MM.1S (cell line): ENCODE measurements at regions not wholly inside any gene's neighbourhood (a gene's known extent, or its start where the extent isn't known, plus 50 kb on each side); places are given as distances from the start of the nearest gene placed in this dataset.
"Not testable (repeated sequence)": the region's sequence is repeated elsewhere in the genome, so short reads cannot be mapped to it uniquely, and the experiment has no call there.

Experiments used
- DNase-seq: peaks from one replicate; pipeline ENCODE4 v3.0.0-alpha.2; 2015
- H2AFZ ChIP-seq: fragments of 300-600 bp; sonication (generic); 2 replicates; pipeline ENCODE4 v1.6.0; 2016; ENCODE audit warnings: antibody characterized with exemption, low read length
- H3F3A ChIP-seq: fragments of 300-600 bp; sonication (generic); 2 replicates; pipeline ENCODE4 v1.6.1; 2016; ENCODE audit warnings: mild to moderate bottlenecking, antibody characterized with exemption, low read length, moderate library complexity, mixed read lengths; ENCODE audit not compliant: insufficient read depth
- H3K27ac ChIP-seq: fragments of 300-600 bp; sonication (generic); 2 replicates; pipeline ENCODE4 v1.5.1; 2016; ENCODE audit warnings: mild to moderate bottlenecking, low read length
- H3K27me3 ChIP-seq: fragments of 300-600 bp; sonication (generic); replicated peaks from 2 replicates; pipeline ENCODE4 v1.6.0; 2016; ENCODE audit warnings: low read length; ENCODE audit not compliant: insufficient read depth
- H3K36me3 ChIP-seq: fragments of 300-600 bp; sonication (generic); replicated peaks from 2 replicates; pipeline ENCODE4 v1.6.1; 2016; ENCODE audit warnings: mild to moderate bottlenecking, low read length, mixed read lengths; ENCODE audit not compliant: insufficient read depth
- H3K4me1 ChIP-seq: fragments of 300-600 bp; sonication (generic); 2 replicates; pipeline ENCODE4 v1.6.1; 2016; ENCODE audit warnings: low read length, mixed read lengths
- H3K4me2 ChIP-seq: fragments of 300-600 bp; sonication (generic); 2 replicates; pipeline ENCODE4 v1.6.0; 2016; ENCODE audit warnings: low read depth, low read length
- H3K4me3 ChIP-seq: fragments of 300-600 bp; sonication (generic); 2 replicates; pipeline ENCODE4 v1.5.1; 2016; ENCODE audit warnings: low read length, mixed read lengths
- H3K79me2 ChIP-seq: fragments of 300-600 bp; sonication (generic); 2 replicates; pipeline ENCODE4 v1.6.1; 2016; ENCODE audit warnings: mixed run types, low read length, mixed read lengths
- H3K9ac ChIP-seq: fragments of 300-600 bp; sonication (generic); 2 replicates; pipeline ENCODE4 v1.6.1; 2016; ENCODE audit warnings: low read length, mixed read lengths
- H3K9me2 ChIP-seq: fragments of 300-600 bp; sonication (generic); replicated peaks from 2 replicates; pipeline ENCODE4 v1.6.1; 2016; ENCODE audit warnings: mild to moderate bottlenecking, low read length, mixed read lengths; ENCODE audit not compliant: insufficient read depth
- H3K9me3 ChIP-seq: fragments of 300-600 bp; sonication (generic); replicated peaks from 2 replicates; pipeline ENCODE4 v1.6.1; 2016; ENCODE audit warnings: mild to moderate bottlenecking, low read length, mixed read lengths; ENCODE audit not compliant: insufficient read depth
- H4K20me1 ChIP-seq: fragments of 300-600 bp; sonication (generic); 2 replicates; pipeline ENCODE4 v1.6.1; 2016; ENCODE audit warnings: mild to moderate bottlenecking, low read length, moderate library complexity, mixed read lengths; ENCODE audit not compliant: insufficient read depth
- CTCF ChIP-seq: fragments of 300-600 bp; sonication (generic); IDR thresholded peaks from 2 replicates; pipeline ENCODE4 v1.5.1; 2016; ENCODE audit warnings: antibody characterized with exemption, low read length, mixed read lengths
- EZH2 ChIP-seq: fragments of 300-600 bp; sonication (generic); optimal IDR thresholded peaks from 2 replicates; pipeline ENCODE3; 2017; ENCODE audit warnings: low read depth, mild to moderate bottlenecking, antibody characterized with exemption, low read length, mixed read lengths
- EZH2phosphoT487 ChIP-seq: fragments of 300-600 bp; sonication (generic); IDR thresholded peaks from 2 replicates; pipeline ENCODE4 v1.6.1; 2018; ENCODE audit warnings: antibody characterized with exemption, low read length

GRCh38 chr19:28136796-28137195 is 1076.2 kb downstream of the UQCRFS1 start:
- no peaks in the 10 kb centered on the region for H3F3A ChIP-seq
- H3K9ac ChIP-seq: no peak overlapping the region

GRCh38 chr19:28135825-28136224 is 1077.1 kb downstream of the UQCRFS1 start:
- Histone ChIP-seq H3K9ac (no peak overlapping the region), H3F3A (no peaks in the 10 kb centered on the region), H4K20me1 (no peaks in the 10 kb centered on the region), H3K4me2 (no peak overlapping the region), H3K9me3 (no peaks in the 10 kb centered on the region), H3K9me2 (no peaks in the 10 kb centered on the region), H3K27ac (no peak overlapping the region), H3K4me1 (no peaks in the 10 kb centered on the region), H3K27me3 (no peaks in the 10 kb centered on the region), H2AFZ (no peak overlapping the region), H3K4me3 (no peak overlapping the region), H3K79me2 (no peaks in the 10 kb centered on the region), H3K36me3 (no peaks in the 10 kb centered on the region)
- TF ChIP-seq EZH2 (no peak), CTCF (no peak), EZH2phosphoT487 (no peak)
- no peak for DNase-seq

More at GRCh38 chr19:28136796-28137195, 1076.2 kb downstream of the UQCRFS1 start:
- Histone ChIP-seq H3K4me3 (no peak overlapping the region), H3K27ac (no peak overlapping the region), H3K4me2 (no peak overlapping the region), H3K9me3 (no peaks in the 10 kb centered on the region), H3K36me3 (no peaks in the 10 kb centered on the region), H3K4me1 (no peaks in the 10 kb centered on the region), H2AFZ (no peak overlapping the region), H3K9me2 (no peaks in the 10 kb centered on the region), H3K27me3 (no peaks in the 10 kb centered on the region), H3K79me2 (no peaks in the 10 kb centered on the region), H4K20me1 (no peaks in the 10 kb centered on the region)
- no peak for DNase-seq
- no peak for TF ChIP-seq EZH2phosphoT487
- no peak for TF ChIP-seq EZH2
- no peak for TF ChIP-seq CTCF

GRCh38 chr19:28134311-28134710 is 1078.6 kb downstream of the UQCRFS1 start:
- Histone ChIP-seq H4K20me1 (no peaks in the 10 kb centered on the region), H3K4me2 (no peak overlapping the region), H3F3A (no peaks in the 10 kb centered on the region), H3K79me2 (no peaks in the 10 kb centered on the region), H3K9me2 (no peaks in the 10 kb centered on the region), H3K27ac (no peak overlapping the region), H3K36me3 (no peaks in the 10 kb centered on the region), H3K4me1 (no peaks in the 10 kb centered on the region), H3K9ac (no peak overlapping the region), H3K27me3 (no peaks in the 10 kb centered on the region), H3K9me3 (no peaks in the 10 kb centered on the region), H3K4me3 (no peak overlapping the region), H2AFZ (no peak overlapping the region)
- no peak for TF ChIP-seq EZH2
- TF ChIP-seq EZH2phosphoT487: no peak
- no peak for TF ChIP-seq CTCF
- no peak for DNase-seq

GRCh38 chr19:28130881-28131280 is 1082.1 kb downstream of the UQCRFS1 start:
- not testable (repeated sequence) for H3K9me2 ChIP-seq, H3K27me3 ChIP-seq

More at GRCh38 chr19:28130881-28131280, 1082.1 kb downstream of the UQCRFS1 start:
- not testable (repeated sequence) for H4K20me1 ChIP-seq, H3K9ac ChIP-seq, H3K79me2 ChIP-seq, H3K36me3 ChIP-seq, H3K4me3 ChIP-seq, H3F3A ChIP-seq, H2AFZ ChIP-seq, H3K4me2 ChIP-seq, DNase-seq, H3K4me1 ChIP-seq, H3K27ac ChIP-seq, H3K9me3 ChIP-seq
